DND-41 (cell line): ENCODE measurements at regions not wholly inside any gene's neighbourhood (a gene's known extent, or its start where the extent isn't known, plus 50 kb on each side); places are given as distances from the start of the nearest gene placed in this dataset.

Experiments used
- ATAC-seq: fragments of 200-7000 bp; cut with Tn5 transposase; 3 replicates; pipeline ENCODE4 v1.9.1; 2021; ENCODE audit warnings: low read depth; ENCODE audit not compliant: insufficient read depth
- DNase-seq: peaks from one replicate; pipeline ENCODE4 v3.0.0-alpha.2; 2020
- H2AFZ ChIP-seq: 2 replicates; pipeline ENCODE4 v1.6.0; 2012; ENCODE audit warnings: low read depth, low read length
- H3K27ac ChIP-seq: 2 replicates; pipeline ENCODE4 v1.5.1; 2012; ENCODE audit warnings: low read length, inconsistent platforms
- H3K27me3 ChIP-seq: fragments of 200-600 bp; sonication (generic); 2 replicates; pipeline ENCODE4 v1.6.0; 2012; ENCODE audit warnings: low read length, mild to moderate bottlenecking, inconsistent platforms; ENCODE audit not compliant: insufficient read depth, poor library complexity
- H3K36me3 ChIP-seq: 2 replicates; pipeline ENCODE4 v1.5.1; 2012; ENCODE audit warnings: low read length, inconsistent platforms; ENCODE audit not compliant: insufficient read depth
- H3K4me1 ChIP-seq: 2 replicates; pipeline ENCODE4 v1.5.1; 2012; ENCODE audit warnings: mild to moderate bottlenecking, low read length; ENCODE audit not compliant: insufficient read depth
- H3K4me2 ChIP-seq: 2 replicates; pipeline ENCODE4 v1.6.0; 2012; ENCODE audit warnings: mild to moderate bottlenecking, moderate library complexity, low read length, inconsistent platforms; ENCODE audit not compliant: insufficient read depth
- H3K4me3 ChIP-seq, 2 experiments: fragments of 200-600 bp in 1 of 2; shearing (Covaris generic) in 1 of 2; 2 replicates each; pipeline ENCODE4 v1.5.1; 2012 to 2016; ENCODE audit warnings: inconsistent platforms in 2 of 2, low read length in 2 of 2, mild to moderate bottlenecking in 2 of 2, low read depth in 1 of 2, moderate library complexity in 1 of 2
- H3K79me2 ChIP-seq: 2 replicates; pipeline ENCODE4 v1.6.0; 2012; ENCODE audit warnings: low read length, inconsistent platforms; ENCODE audit not compliant: insufficient read depth
- H3K9ac ChIP-seq: 2 replicates; pipeline ENCODE4 v1.6.0; 2012; ENCODE audit warnings: low read depth, mild to moderate bottlenecking, inconsistent platforms, low read length, moderate library complexity
- H3K9me3 ChIP-seq: 2 replicates; pipeline ENCODE4 v1.5.1; 2012; ENCODE audit warnings: low read length, moderate library complexity, mild to moderate bottlenecking, inconsistent platforms; ENCODE audit not compliant: insufficient read depth, severe bottlenecking
- H4K20me1 ChIP-seq: 2 replicates; pipeline ENCODE4 v1.6.0; 2012; ENCODE audit warnings: low read length; ENCODE audit not compliant: insufficient read depth
- CTCF ChIP-seq: IDR thresholded peaks from 2 replicates; pipeline ENCODE4 v1.5.1; 2012; ENCODE audit warnings: borderline replicate concordance, low read length, moderate library complexity, mild to moderate bottlenecking; ENCODE audit not compliant: poor library complexity, severe bottlenecking; ENCODE audit errors: extremely low read depth
- EZH2 ChIP-seq: IDR thresholded peaks from 3 replicates; pipeline ENCODE4 v1.6.1; 2012; ENCODE audit warnings: borderline replicate concordance, low read depth, mild to moderate bottlenecking, moderate library complexity, low read length, inconsistent platforms; ENCODE audit not compliant: severe bottlenecking

GRCh38 chrX:33307911-33308354 lies 96.6 kb upstream of the DMD start:
- ATAC-seq (no peak), DNase-seq (no peak)
- Histone ChIP-seq H3K36me3 (no peaks in the 10 kb centered on the region), H3K4me2 (no peak overlapping the region), H3K27me3 (no peaks in the 10 kb centered on the region), H3K27ac (no peak overlapping the region), H3K4me3 (no peak overlapping the region), H3K4me1 (no peaks in the 10 kb centered on the region), H2AFZ (no peak overlapping the region), H3K9ac (no peak overlapping the region), H4K20me1 (no peaks in the 10 kb centered on the region), H3K79me2 (no peaks in the 10 kb centered on the region), H3K9me3 (no peaks in the 10 kb centered on the region)
- TF ChIP-seq EZH2 (no peak), CTCF (no peak)

- Histone ChIP-seq H3K9me3 (no peaks in the 10 kb centered on the region), H3K4me2 (no peak overlapping the region), H2AFZ (no peak overlapping the region), H3K79me2 (no peaks in the 10 kb centered on the region), H3K27ac (no peak overlapping the region), H3K9ac (no peak overlapping the region), H3K36me3 (no peaks in the 10 kb centered on the region), H3K27me3 (no peaks in the 10 kb centered on the region), H3K4me1 (no peaks in the 10 kb centered on the region), H4K20me1 (no peaks in the 10 kb centered on the region), H3K4me3 (no peak overlapping the region)
- DNase-seq: no peak
- no peak for TF ChIP-seq EZH2
- TF ChIP-seq CTCF: no peak
- no peak for ATAC-seq
Measured at GRCh38 chrX:33298622-33299021, 87.3 kb upstream of the DMD start.

- TF ChIP-seq EZH2: no peak
- no peak for TF ChIP-seq CTCF
- DNase-seq (no peak), ATAC-seq (no peak)
- no peak overlapping the region for H3K4me2 ChIP-seq
- H3K36me3 ChIP-seq: no peaks in the 10 kb centered on the region
- no peaks in the 10 kb centered on the region for H3K27me3 ChIP-seq
- no peaks in the 10 kb centered on the region for H3K4me1 ChIP-seq
- no peaks in the 10 kb centered on the region for H3K9me3 ChIP-seq
- H2AFZ ChIP-seq: no peak overlapping the region
- no peak overlapping the region for H3K9ac ChIP-seq
- H3K79me2 ChIP-seq: no peaks in the 10 kb centered on the region
- H4K20me1 ChIP-seq: no peaks in the 10 kb centered on the region
- no peak overlapping the region for H3K27ac ChIP-seq
- no peak overlapping the region for H3K4me3 ChIP-seq
Measured at GRCh38 chrX:33285550-33285949, 74.2 kb upstream of the DMD start.

- ATAC-seq (no peak), DNase-seq (no peak)
- Histone ChIP-seq H3K4me3 (no peak overlapping the region), H4K20me1 (no peaks in the 10 kb centered on the region), H3K9ac (no peak overlapping the region), H3K36me3 (no peaks in the 10 kb centered on the region), H3K27ac (no peak overlapping the region), H3K4me2 (no peak overlapping the region), H2AFZ (no peak overlapping the region), H3K79me2 (no peaks in the 10 kb centered on the region), H3K27me3 (no peaks in the 10 kb centered on the region), H3K4me1 (no peaks in the 10 kb centered on the region), H3K9me3 (no peaks in the 10 kb centered on the region)
- TF ChIP-seq EZH2: no peak
Measured at GRCh38 chrX:33277046-33277445, 65.7 kb upstream of the DMD start.
